AG09319 (cell line): ENCODE measurements at regions not wholly inside any gene's neighbourhood (a gene's known extent, or its start where the extent isn't known, plus 50 kb on each side); places are given as distances from the start of the nearest gene placed in this dataset.

ENCODE experiments used
- DNase-seq: peaks from one replicate; pipeline ENCODE4 v3.0.0-alpha.2; 2010; ENCODE audit warnings: low read depth; ENCODE audit errors: extremely low read depth
- CTCF ChIP-seq: IDR thresholded peaks from 2 replicates; pipeline ENCODE4 v1.5.1; 2011; ENCODE audit warnings: low read depth, mild to moderate bottlenecking, inconsistent platforms, low read length, moderate library complexity

GRCh38 chr7:46955531-46955930 is 626.4 kb downstream of the TNS3 start:
- TF ChIP-seq CTCF, result no peak
- no peak for DNase-seq

- no peak for DNase-seq
- no peak for TF ChIP-seq CTCF
Observed at GRCh38 chr7:46954181-46954580, 627.7 kb downstream of the TNS3 start.

GRCh38 chr7:46953008-46953407 is 628.9 kb downstream of the TNS3 start:
- DNase-seq, result no peak
- no peak for TF ChIP-seq CTCF

GRCh38 chr7:46949270-46949931 is 632.5 kb downstream of the TNS3 start:
- no peak for DNase-seq
- TF ChIP-seq CTCF, result no peak

GRCh38 chr7:46948716-46949115 is 633.2 kb downstream of the TNS3 start:
- no peak for TF ChIP-seq CTCF
- no peak for DNase-seq

GRCh38 chr7:46945328-46945727 is 636.6 kb downstream of the TNS3 start:
- no peak for TF ChIP-seq CTCF
- DNase-seq, result no peak

GRCh38 chr7:46943996-46944395 is 637.9 kb downstream of the TNS3 start:
- no peak for TF ChIP-seq CTCF
- no peak for DNase-seq
